ENCODE measurements at regions not wholly inside any gene's neighbourhood (a gene's known extent, or its start where the extent isn't known, plus 50 kb on each side); places are given as distances from the start of the nearest gene placed in this dataset.

GRCh38 chr2:66255867-66256266 is 179.1 kb upstream of the MEIS1 start (continued):
- TF ChIP-seq ZBTB33 (IDR thresholded peaks at IDR 0.05; ENCODE audit: borderline replicate concordance, low read depth), result no peak
- no peak for TF ChIP-seq RAD21 (IDR thresholded peaks at IDR 0.05; ENCODE audit: low read length)
- no peak for TF ChIP-seq MEF2A (IDR thresholded peaks at IDR 0.05; ENCODE audit: borderline replicate concordance, low read depth)

DNA sequence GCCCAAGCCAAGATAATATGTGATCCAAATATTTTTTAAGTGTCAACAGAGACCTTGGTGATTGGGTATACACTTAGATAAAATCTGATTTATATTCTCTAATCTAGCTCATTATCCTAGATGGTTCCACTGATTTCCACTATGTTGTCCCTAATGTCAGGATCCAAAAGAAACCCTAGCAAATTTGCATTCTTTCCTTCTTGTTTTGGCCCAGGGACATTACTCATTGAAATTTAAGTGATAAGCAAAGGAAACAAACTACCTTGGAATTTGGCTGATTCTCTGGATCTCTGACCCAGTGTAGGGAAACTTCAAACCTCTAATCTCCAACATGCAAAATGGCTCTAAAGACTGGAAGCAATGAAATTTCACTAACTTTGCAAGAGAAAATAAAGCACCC is 179.8 kb upstream of the MEIS1 start:
- H3K4me2 ChIP-seq, result no peak overlapping the region
- H3K9ac ChIP-seq, result no peak overlapping the region
- H3K27me3 ChIP-seq (ENCODE audit: insufficient read depth), result no peaks in the 10 kb centered on the region
- H2AFZ ChIP-seq (ENCODE audit: low read depth), result no peak overlapping the region
- DNase-seq, result no peak
- TF ChIP-seq ZBTB33 (IDR thresholded peaks at IDR 0.05; ENCODE audit: borderline replicate concordance, low read depth), result no peak
- TF ChIP-seq TEAD4 (IDR thresholded peaks at IDR 0.05; ENCODE audit: borderline replicate concordance, insufficient read depth), result no peak
- no peak for TF ChIP-seq FOXJ3 (CRISPR knock-in tag; IDR thresholded peaks at IDR 0.05)
- no peak for TF ChIP-seq SMC3 (IDR thresholded peaks at IDR 0.05; ENCODE audit: low read depth, low read length)
- no peak overlapping the region for H3K27ac ChIP-seq (ENCODE audit: low read depth in 2 of 2, low read length in 1 of 2)
- ChIA-PET CTCF (no interaction called here), POLR2A (no interaction called here)
- H3K4me1 ChIP-seq (ENCODE audit: control insufficient read depth in 1 of 2, insufficient read depth in 2 of 2, low read depth in 1 of 2, low read length in 1 of 2), result peaks cover 0 to 8% of the 10 kb centered on the region in 2 experiments; a peak in 2 of 4 replicates
- no peaks in the 10 kb centered on the region for H3K36me3 ChIP-seq (replicated peaks in 1 of 2; ENCODE audit: control insufficient read depth in 1 of 2, insufficient read depth in 2 of 2, low read length in 1 of 2)
- no peaks in the 10 kb centered on the region for H3K9me2 ChIP-seq
- H3K9me3 ChIP-seq, result no peaks in the 10 kb centered on the region
- H4K20me1 ChIP-seq (ENCODE audit: insufficient read depth), result no peaks in the 10 kb centered on the region
- H3K4me3 ChIP-seq (ENCODE audit: low read depth in 2 of 2, low read length in 1 of 2), result no peak overlapping the region
- H3K79me2 ChIP-seq (ENCODE audit: insufficient read depth), result no peaks in the 10 kb centered on the region
- H3F3A ChIP-seq (replicated peaks; ENCODE audit: insufficient read depth), result no peaks in the 10 kb centered on the region

DNA sequence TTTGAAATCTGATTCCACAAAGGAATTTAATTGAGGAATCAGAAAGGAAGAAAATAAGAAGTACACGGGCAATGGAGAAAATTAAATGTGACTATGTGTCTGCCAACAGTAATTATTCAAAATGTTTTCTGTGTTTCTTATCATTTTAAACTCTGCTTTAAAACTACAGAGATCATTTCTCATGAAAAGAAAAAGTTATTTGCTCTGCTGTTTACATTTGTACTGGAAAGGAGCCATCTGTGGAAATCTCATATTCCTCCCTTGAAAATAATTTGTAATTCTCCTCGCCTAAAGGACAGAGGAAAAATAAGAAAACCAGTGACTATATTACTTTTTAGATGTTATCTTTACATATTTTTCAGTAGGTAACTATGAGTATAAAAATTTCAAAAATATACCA is 181.9 kb upstream of the MEIS1 start:
- WGBS (ENCODE audit: low lambda C conversion rate), result 21% methylated on average over 2 of the region's 2 CpGs
- Histone ChIP-seq H3K27ac (ENCODE audit: low read depth in 2 of 2, low read length in 1 of 2) (no peak overlapping the region), H3K9me2 (no peaks in the 10 kb centered on the region), H3F3A (replicated peaks; ENCODE audit: insufficient read depth) (no peaks in the 10 kb centered on the region), H3K79me2 (ENCODE audit: insufficient read depth) (no peaks in the 10 kb centered on the region), H2AFZ (ENCODE audit: low read depth) (no peak overlapping the region), H3K27me3 (ENCODE audit: insufficient read depth) (no peaks in the 10 kb centered on the region), H4K20me1 (ENCODE audit: insufficient read depth) (no peaks in the 10 kb centered on the region), H3K9me3 (no peaks in the 10 kb centered on the region), H3K4me2 (no peak overlapping the region), H3K4me3 (ENCODE audit: low read depth in 2 of 2, low read length in 1 of 2) (no peak overlapping the region), H3K4me1 (ENCODE audit: control insufficient read depth in 1 of 2, insufficient read depth in 2 of 2, low read depth in 1 of 2, low read length in 1 of 2) (peaks cover 0 to 8% of the 10 kb centered on the region in 2 experiments; a peak in 2 of 4 replicates), H3K9ac (no peak overlapping the region), H3K36me3 (replicated peaks in 1 of 2; ENCODE audit: control insufficient read depth in 1 of 2, insufficient read depth in 2 of 2, low read length in 1 of 2) (no peaks in the 10 kb centered on the region)
- DNase-seq, result no peak
- TF ChIP-seq, protein P1, sequence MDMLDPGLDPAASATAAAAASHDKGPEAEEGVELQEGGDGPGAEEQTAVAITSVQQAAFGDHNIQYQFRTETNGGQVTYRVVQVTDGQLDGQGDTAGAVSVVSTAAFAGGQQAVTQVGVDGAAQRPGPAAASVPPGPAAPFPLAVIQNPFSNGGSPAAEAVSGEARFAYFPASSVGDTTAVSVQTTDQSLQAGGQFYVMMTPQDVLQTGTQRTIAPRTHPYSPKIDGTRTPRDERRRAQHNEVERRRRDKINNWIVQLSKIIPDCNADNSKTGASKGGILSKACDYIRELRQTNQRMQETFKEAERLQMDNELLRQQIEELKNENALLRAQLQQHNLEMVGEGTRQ (IDR thresholded peaks at IDR 0.05; ENCODE audit: borderline replicate concordance, low read depth, low read length), result no peak
- TF ChIP-seq GATA2 (CRISPR knock-in tag; IDR thresholded peaks at IDR 0.05) (no peak), TCF12 (IDR thresholded peaks at IDR 0.05) (no peak), SIN3A (IDR thresholded peaks at IDR 0.05; ENCODE audit: borderline replicate concordance, low read depth, low read length) (no peak), TEAD4 (IDR thresholded peaks at IDR 0.05; ENCODE audit: borderline replicate concordance, insufficient read depth) (no peak), TAF1 (IDR thresholded peaks at IDR 0.05; ENCODE audit: borderline replicate concordance, low read depth, low read length) (no peak), JUND (IDR thresholded peaks at IDR 0.05) (no peak), CHD2 (IDR thresholded peaks at IDR 0.05; ENCODE audit: low read length, partially characterized antibody) (no peak), MXI1 (IDR thresholded peaks at IDR 0.05; ENCODE audit: low read depth, low read length) (no peak)
- TF ChIP-seq, protein P2, sequence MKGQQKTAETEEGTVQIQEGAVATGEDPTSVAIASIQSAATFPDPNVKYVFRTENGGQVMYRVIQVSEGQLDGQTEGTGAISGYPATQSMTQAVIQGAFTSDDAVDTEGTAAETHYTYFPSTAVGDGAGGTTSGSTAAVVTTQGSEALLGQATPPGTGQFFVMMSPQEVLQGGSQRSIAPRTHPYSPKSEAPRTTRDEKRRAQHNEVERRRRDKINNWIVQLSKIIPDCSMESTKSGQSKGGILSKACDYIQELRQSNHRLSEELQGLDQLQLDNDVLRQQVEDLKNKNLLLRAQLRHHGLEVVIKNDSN (IDR thresholded peaks at IDR 0.05; ENCODE audit: borderline replicate concordance, low read depth), result no peak
- ChIA-PET CTCF (no interaction called here), POLR2A (no interaction called here)
